MCF 10A (cell line): ENCODE measurements at regions not wholly inside any gene's neighbourhood (a gene's known extent, or its start where the extent isn't known, plus 50 kb on each side); places are given as distances from the start of the nearest gene placed in this dataset.

Experiments used
- BruUV-seq: library from RNA; stranded (reverse); fragments of 400-500 nt; replicated peaks from 2 replicates; lab custom pipeline; 2021; lab: Mats Ljungman, UMichigan
- CTCF ChIA-PET: fragments of 300-600 bp; sonication (Branson Sonifier 250); formaldehyde crosslinking; extraction: SDS; loops from one replicate; lab custom pipeline; 2021; ENCODE audit warnings: antibody characterized with exemption, inconsistent platforms; lab: Yijun Ruan, JAX
- POLR2A ChIA-PET: fragments of 300-600, 350-650 bp; sonication (Branson Sonifier 250); formaldehyde crosslinking; extraction: SDS; loops from one replicate; lab custom pipeline; 2020; ENCODE audit warnings: antibody characterized with exemption, inconsistent platforms; lab: Yijun Ruan, JAX
- DNase-seq: peaks from one replicate; pipeline ENCODE4 v3.0.0-alpha.2; 2018; ENCODE audit not compliant: unreplicated experiment
- H3K27ac Mint-ChIP-seq: one replicate; pipeline ENCODE4 v1.8.0; 2022; ENCODE audit warnings: mild to moderate bottlenecking, low read depth, mixed read lengths; ENCODE audit not compliant: unreplicated experiment
- H3K27me3 Mint-ChIP-seq: one replicate; pipeline ENCODE4 v1.8.0; 2022; ENCODE audit warnings: mixed read lengths; ENCODE audit not compliant: insufficient read depth, unreplicated experiment
- H3K36me3 Mint-ChIP-seq: one replicate; pipeline ENCODE4 v1.8.0; 2022; ENCODE audit warnings: mild to moderate bottlenecking, moderate library complexity, mixed read lengths; ENCODE audit not compliant: insufficient read depth, unreplicated experiment
- H3K4me1 Mint-ChIP-seq: one replicate; pipeline ENCODE4 v1.8.0; 2022; ENCODE audit warnings: mixed read lengths; ENCODE audit not compliant: insufficient read depth, unreplicated experiment
- H3K4me3 Mint-ChIP-seq: one replicate; pipeline ENCODE4 v1.8.0; 2022; ENCODE audit warnings: mild to moderate bottlenecking, moderate library complexity, mixed read lengths; ENCODE audit not compliant: unreplicated experiment
- H3K9me3 Mint-ChIP-seq: one replicate; pipeline ENCODE4 v1.8.0; 2022; ENCODE audit warnings: mixed read lengths; ENCODE audit not compliant: unreplicated experiment
- CTCF ChIP-seq: fragments of 200-600 bp; IDR thresholded peaks from one replicate; pipeline ENCODE4 v1.8.0; 2022; ENCODE audit warnings: antibody characterized with exemption, mild to moderate bottlenecking; ENCODE audit not compliant: unreplicated experiment
- intact Hi-C: fragments of 100-400 bp; cut with micrococcal nuclease; formaldehyde crosslinking; loops from 2 replicates; pipeline ENCODE4 v1.14.1; 2022

GRCh38 chr9:28927691-28928090, 1354.4 kb upstream of the C9orf72 start:
- intact Hi-C loops, result loop anchor here (5.0 kb wide), 1 partner anchor 40 kb away; no protein-coding TSS in a partner anchor
- DNase-seq, result peak; percentile 83
- BruUV-seq, result no TSS peak
- Mint-ChIP-seq H3K36me3 (peaks cover 5% of the 10 kb centered on the region), H3K4me1 (peaks cover 26% of the 10 kb centered on the region), H3K4me3 (no peak overlapping the region), H3K27ac (peak overlapping the region; percentile 41), H3K27me3 (no peaks in the 10 kb centered on the region), H3K9me3 (no peaks in the 10 kb centered on the region)
- CTCF ChIA-PET, result interaction anchor here (1.0 kb wide), 1 partner anchor 23 kb away, joined by 4 read pairs; no protein-coding TSS in a partner anchor
- TF ChIP-seq CTCF, result no peak
- POLR2A ChIA-PET, result interaction anchor here (0.9 to 1.8 kb wide), 3 partner anchors 12 to 286 kb away, joined by 3 to 5 read pairs (median 4); partner anchors contain the start of gene LINGO2

- ChIA-PET CTCF (interaction anchor here (0.6 kb wide), 1 partner anchor 842 kb away, joined by 3 read pairs; no protein-coding TSS in a partner anchor), POLR2A (interaction anchor here (0.7 to 1.8 kb wide), 3 partner anchors 72 to 1582 kb away, joined by 3 to 4 read pairs (median 3); partner anchors contain the start of gene LINGO2)
- BruUV-seq, result no TSS peak
- H3K36me3 Mint-ChIP-seq, result peaks cover 5% of the 10 kb centered on the region
- TF ChIP-seq CTCF, result no peak
- DNase-seq, result no peak
- H3K9me3 Mint-ChIP-seq, result no peaks in the 10 kb centered on the region
- no peaks in the 10 kb centered on the region for H3K27me3 Mint-ChIP-seq
- no peak overlapping the region for H3K27ac Mint-ChIP-seq
- intact Hi-C loops, result loop anchor here (5.0 kb wide), 1 partner anchor 42 kb away; no protein-coding TSS in a partner anchor
- peaks cover 26% of the 10 kb centered on the region for H3K4me1 Mint-ChIP-seq
- no peak overlapping the region for H3K4me3 Mint-ChIP-seq
Measured at GRCh38 chr9:28929433-28929832, 1356.2 kb upstream of the C9orf72 start.

- Mint-ChIP-seq H3K4me3 (no peak overlapping the region), H3K4me1 (peaks cover 21% of the 10 kb centered on the region), H3K27ac (peak overlapping the region; percentile 41), H3K27me3 (no peaks in the 10 kb centered on the region), H3K9me3 (no peaks in the 10 kb centered on the region), H3K36me3 (peaks cover 5% of the 10 kb centered on the region)
- intact Hi-C loops, result no loop called here
- no peak for TF ChIP-seq CTCF
- ChIA-PET POLR2A (interaction anchor here (0.8 kb wide), 1 partner anchor 73 kb away, joined by 3 read pairs; no protein-coding TSS in a partner anchor), CTCF (no interaction called here)
- no peak for DNase-seq
- BruUV-seq, result no TSS peak
Measured at GRCh38 chr9:28930766-28931165, 1357.5 kb upstream of the C9orf72 start.

- no TSS peak for BruUV-seq
- TF ChIP-seq CTCF, result no peak
- no peak for DNase-seq
- POLR2A ChIA-PET, result interaction anchor here (0.5 kb wide), 1 partner anchor 67 kb away, joined by 3 read pairs; no protein-coding TSS in a partner anchor
- CTCF ChIA-PET, result interaction anchor here (1.0 to 1.6 kb wide), 2 partner anchors 8 to 275 kb away, joined by 3 to 4 read pairs; no protein-coding TSS in a partner anchor
- intact Hi-C loops, result no loop called here
- Mint-ChIP-seq H3K4me1 (peaks cover 3% of the 10 kb centered on the region), H3K4me3 (no peak overlapping the region), H3K36me3 (no peaks in the 10 kb centered on the region), H3K27me3 (no peaks in the 10 kb centered on the region), H3K27ac (no peak overlapping the region), H3K9me3 (no peaks in the 10 kb centered on the region)
Measured at GRCh38 chr9:28934111-28934510, 1360.8 kb upstream of the C9orf72 start.
